Kidney (tissue), 13 donors: ENCODE measurements at regions not wholly inside any gene's neighbourhood (a gene's known extent, or its start where the extent isn't known, plus 50 kb on each side); places are given as distances from the start of the nearest gene placed in this dataset.

ENCODE experiments used
- DNase-seq, 5 donors: peaks; one replicate each; pipeline ENCODE4 v3.0.0-alpha.2; 2013 to 2020
- FAIRE-seq: peaks from 2 replicates; lab custom pipeline; 2012; peaks lifted over from hg19 to GRCh38; lab: Jason Lieb, UNC
- H3K27ac ChIP-seq, 2 donors: one replicate each; pipeline ENCODE4 v1.7.0; 2013; ENCODE audit warnings: low read depth in 2 of 2, low read length in 2 of 2, inconsistent platforms in 1 of 2
- H3K27me3 ChIP-seq: one replicate; pipeline ENCODE4 v1.7.1; 2013; ENCODE audit warnings: low read length, inconsistent platforms; ENCODE audit not compliant: control insufficient read depth, insufficient read depth
- H3K36me3 ChIP-seq, 3 donors: one replicate each; pipeline versions ENCODE4 v1.7.0 to v1.7.1; 2013; ENCODE audit warnings: low read length in 3 of 3, control low read depth in 1 of 3, inconsistent platforms in 1 of 3; ENCODE audit not compliant: insufficient read depth in 3 of 3, control insufficient read depth in 2 of 3
- H3K4me1 ChIP-seq, 3 donors: one replicate each; pipeline versions ENCODE4 v1.7.0 to v1.7.1; 2013; ENCODE audit warnings: low read length in 3 of 3, inconsistent platforms in 1 of 3, low read depth in 1 of 3; ENCODE audit not compliant: control insufficient read depth in 2 of 3, insufficient read depth in 2 of 3
- H3K4me3 ChIP-seq, 3 donors: one replicate each; pipeline versions ENCODE4 v1.7.0 to v1.8.1; 2013; ENCODE audit warnings: low read length in 3 of 3, control low read depth in 1 of 3, inconsistent platforms in 1 of 3
- H3K9ac ChIP-seq, 3 donors: one replicate each; pipeline versions ENCODE4 v1.7.0 to v1.7.1; 2013; ENCODE audit warnings: low read length in 3 of 3, control low read depth in 1 of 3, inconsistent platforms in 1 of 3
- H3K9me3 ChIP-seq, 3 donors: one replicate each; pipeline versions ENCODE4 v1.7.0 to v1.7.1; 2013; ENCODE audit warnings: low read length in 3 of 3, control low read depth in 1 of 3, inconsistent platforms in 1 of 3; ENCODE audit not compliant: control insufficient read depth in 2 of 3, insufficient read depth in 1 of 3
- intact Hi-C: fragments of 100-400 bp; cut with DNase I; formaldehyde crosslinking; loops from one replicate; pipeline ENCODE4 v1.11.1; 2022
- TF ChIP-seq, protein P1 (sequence below): IDR thresholded peaks from 3 replicates; pipeline ENCODE4 v1.5.1; 2012; ENCODE audit warnings: mild to moderate bottlenecking, moderate library complexity, borderline replicate concordance; ENCODE audit not compliant: insufficient read depth; ENCODE audit errors: extremely low read depth
- donor health status: control.
- donor health status: control.
- donor health status: control.
- donor health status: control.
- donor health status: control.
- donor health status: DM: yes; HTN: yes; CAD: no.
- donor health status: Normal renal cell carcinoma (clear cell type).

DNA sequence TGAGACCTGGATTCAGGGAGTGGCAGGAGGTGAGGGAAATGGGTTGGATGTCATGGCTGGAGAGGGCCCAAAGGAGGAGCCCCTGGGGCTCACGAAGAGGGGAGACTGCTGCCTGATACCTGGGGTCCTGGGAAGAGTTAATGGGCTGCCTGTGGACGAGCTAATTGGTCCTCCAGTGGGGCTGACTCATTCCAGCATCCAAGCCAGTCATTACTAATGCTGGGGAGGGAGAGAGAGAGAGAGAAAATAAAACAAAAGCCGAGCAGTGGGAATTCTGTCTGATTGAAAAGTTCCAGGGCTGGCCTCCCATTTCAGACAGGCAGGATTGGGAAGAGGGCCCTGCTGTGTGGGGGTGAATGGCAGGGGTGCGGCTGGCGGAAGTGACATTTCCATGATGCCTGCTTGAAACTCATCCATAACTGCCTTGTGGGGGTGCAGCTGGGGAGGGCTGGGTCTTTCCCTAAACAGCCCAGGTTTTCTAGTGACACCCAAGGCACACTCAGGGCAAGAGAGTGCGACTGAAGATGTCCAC, 297.8 kb downstream of the RPS24 start:
- Histone ChIP-seq H3K9me3 (peaks cover 0 to 4% (median 0%) of the 10 kb centered on the region in 3 donors), H3K27ac (no peak overlapping the region), H3K4me3 (no peak overlapping the region), H3K27me3 (no peaks in the 10 kb centered on the region), H3K4me1 (peaks cover 0 to 3% (median 0%) of the 10 kb centered on the region in 3 donors), H3K9ac (no peak overlapping the region), H3K36me3 (no peaks in the 10 kb centered on the region)
- intact Hi-C loops, result no loop called here
- FAIRE-seq, result no peak
- DNase-seq, result no peak
- TF ChIP-seq, protein P1, sequence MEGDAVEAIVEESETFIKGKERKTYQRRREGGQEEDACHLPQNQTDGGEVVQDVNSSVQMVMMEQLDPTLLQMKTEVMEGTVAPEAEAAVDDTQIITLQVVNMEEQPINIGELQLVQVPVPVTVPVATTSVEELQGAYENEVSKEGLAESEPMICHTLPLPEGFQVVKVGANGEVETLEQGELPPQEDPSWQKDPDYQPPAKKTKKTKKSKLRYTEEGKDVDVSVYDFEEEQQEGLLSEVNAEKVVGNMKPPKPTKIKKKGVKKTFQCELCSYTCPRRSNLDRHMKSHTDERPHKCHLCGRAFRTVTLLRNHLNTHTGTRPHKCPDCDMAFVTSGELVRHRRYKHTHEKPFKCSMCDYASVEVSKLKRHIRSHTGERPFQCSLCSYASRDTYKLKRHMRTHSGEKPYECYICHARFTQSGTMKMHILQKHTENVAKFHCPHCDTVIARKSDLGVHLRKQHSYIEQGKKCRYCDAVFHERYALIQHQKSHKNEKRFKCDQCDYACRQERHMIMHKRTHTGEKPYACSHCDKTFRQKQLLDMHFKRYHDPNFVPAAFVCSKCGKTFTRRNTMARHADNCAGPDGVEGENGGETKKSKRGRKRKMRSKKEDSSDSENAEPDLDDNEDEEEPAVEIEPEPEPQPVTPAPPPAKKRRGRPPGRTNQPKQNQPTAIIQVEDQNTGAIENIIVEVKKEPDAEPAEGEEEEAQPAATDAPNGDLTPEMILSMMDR, result no peak

GRCh38 chr10:78332012-78332411, 298.3 kb downstream of the RPS24 start:
- Histone ChIP-seq H3K9ac (no peak overlapping the region), H3K4me3 (no peak overlapping the region), H3K9me3 (no peaks in the 10 kb centered on the region), H3K36me3 (no peaks in the 10 kb centered on the region), H3K27me3 (no peaks in the 10 kb centered on the region), H3K4me1 (peaks cover 0 to 3% (median 0%) of the 10 kb centered on the region in 3 donors), H3K27ac (no peak overlapping the region)
- no peak for FAIRE-seq
- no peak for DNase-seq
- TF ChIP-seq, protein P1, result no peak
- intact Hi-C loops, result no loop called here

GRCh38 chr10:78332657-78333056, 299.0 kb downstream of the RPS24 start:
- Histone ChIP-seq H3K9me3 (no peaks in the 10 kb centered on the region), H3K27ac (no peak overlapping the region), H3K27me3 (no peaks in the 10 kb centered on the region), H3K9ac (no peak overlapping the region), H3K36me3 (no peaks in the 10 kb centered on the region), H3K4me1 (peaks cover 0 to 3% (median 0%) of the 10 kb centered on the region in 3 donors), H3K4me3 (no peak overlapping the region)
- no peak for FAIRE-seq
- TF ChIP-seq, protein P1, result no peak
- no peak for DNase-seq
- intact Hi-C loops, result no loop called here
